H9 (cell line): ENCODE measurements at regions not wholly inside any gene's neighbourhood (a gene's known extent, or its start where the extent isn't known, plus 50 kb on each side); places are given as distances from the start of the nearest gene placed in this dataset.

Experiments
- DNase-seq: peaks from one replicate; pipeline ENCODE4 v3.0.0-alpha.2; 2017
- H2AFZ ChIP-seq: one replicate; pipeline ENCODE4 v1.6.1; 2013; ENCODE audit warnings: mild to moderate bottlenecking, low read length, control low read depth, moderate library complexity
- H2AK5ac ChIP-seq: 2 replicates; pipeline ENCODE4 v1.6.1; 2013; ENCODE audit warnings: low read length, control low read depth, mixed read lengths; ENCODE audit not compliant: insufficient read length
- H2BK120ac ChIP-seq: one replicate; pipeline ENCODE4 v1.6.1; 2013; ENCODE audit warnings: low read depth, mild to moderate bottlenecking, low read length, control low read depth, inconsistent platforms; ENCODE audit not compliant: poor library complexity, severe bottlenecking
- H2BK12ac ChIP-seq: 2 replicates; pipeline ENCODE4 v1.6.1; 2013; ENCODE audit warnings: low read length, control low read depth, mixed read lengths, low read depth; ENCODE audit not compliant: insufficient read length
- H2BK15ac ChIP-seq: 2 replicates; pipeline ENCODE4 v1.6.1; 2013; ENCODE audit warnings: low read depth, low read length, control low read depth
- H2BK20ac ChIP-seq: one replicate; pipeline ENCODE4 v1.6.1; 2013; ENCODE audit warnings: low read depth, mild to moderate bottlenecking, low read length, control low read depth, inconsistent platforms; ENCODE audit not compliant: poor library complexity, severe bottlenecking
- H2BK5ac ChIP-seq: 2 replicates; pipeline ENCODE4 v1.6.1; 2013; ENCODE audit warnings: low read length, control low read depth, mixed read lengths; ENCODE audit not compliant: insufficient read length
- H3K14ac ChIP-seq: 2 replicates; pipeline ENCODE4 v1.6.1; 2013; ENCODE audit warnings: low read length, control low read depth; ENCODE audit not compliant: insufficient read depth
- H3K18ac ChIP-seq: 2 replicates; pipeline ENCODE4 v1.6.1; 2013; ENCODE audit warnings: low read depth, mild to moderate bottlenecking, mixed read lengths, low read length, control low read depth; ENCODE audit not compliant: insufficient read length
- H3K23ac ChIP-seq: 2 replicates; pipeline ENCODE4 v1.6.1; 2013; ENCODE audit warnings: low read length, control low read depth, mixed read lengths, low read depth; ENCODE audit not compliant: insufficient read length
- H3K23me2 ChIP-seq: 2 replicates; pipeline ENCODE4 v1.6.1; 2013; ENCODE audit warnings: low read depth, mild to moderate bottlenecking, mixed read lengths, low read length, control low read depth; ENCODE audit not compliant: insufficient read length, poor library complexity, severe bottlenecking
- H3K27ac ChIP-seq: 2 replicates; pipeline ENCODE4 v1.5.1; 2013; ENCODE audit warnings: low read length, control low read depth, mixed read lengths, low read depth; ENCODE audit not compliant: insufficient read length
- H3K27me3 ChIP-seq: 2 replicates; pipeline ENCODE4 v1.6.1; 2013; ENCODE audit warnings: low read length, control low read depth, inconsistent platforms; ENCODE audit not compliant: insufficient read depth
- H3K4ac ChIP-seq: 2 replicates; pipeline ENCODE4 v1.6.1; 2013; ENCODE audit warnings: low read depth, mild to moderate bottlenecking, control low read depth, inconsistent platforms, low read length, moderate library complexity
- H3K4me1 ChIP-seq: 2 replicates; pipeline ENCODE4 v1.6.1; 2013; ENCODE audit warnings: low read length, control low read depth, inconsistent platforms; ENCODE audit not compliant: insufficient read depth
- H3K4me2 ChIP-seq: 2 replicates; pipeline ENCODE4 v1.6.1; 2013; ENCODE audit warnings: low read length, control low read depth, mixed read lengths; ENCODE audit not compliant: insufficient read length, insufficient read depth
- H3K56ac ChIP-seq: 2 replicates; pipeline ENCODE4 v1.6.1; 2013; ENCODE audit warnings: low read depth, mild to moderate bottlenecking, mixed read lengths, low read length, control low read depth; ENCODE audit not compliant: insufficient read length
- H3K79me1 ChIP-seq: 2 replicates; pipeline ENCODE4 v1.6.1; 2013; ENCODE audit warnings: low read depth, mild to moderate bottlenecking, moderate library complexity, low read length, control low read depth, inconsistent platforms; ENCODE audit not compliant: insufficient read depth, poor library complexity, severe bottlenecking
- H3K79me2 ChIP-seq: 2 replicates; pipeline ENCODE4 v1.6.1; 2013; ENCODE audit warnings: low read length, control low read depth, inconsistent platforms; ENCODE audit not compliant: insufficient read depth
- H3K9ac ChIP-seq: 2 replicates; pipeline ENCODE4 v1.6.1; 2013; ENCODE audit warnings: low read length, control low read depth, mixed read lengths; ENCODE audit not compliant: insufficient read length; ENCODE audit errors: extremely low read depth
- H3K9me3 ChIP-seq: one replicate; pipeline ENCODE4 v1.6.1; 2013; ENCODE audit warnings: low read depth, low read length, inconsistent platforms; ENCODE audit not compliant: control insufficient read depth
- H3T11ph ChIP-seq: one replicate; pipeline ENCODE4 v1.6.1; 2013; ENCODE audit warnings: mild to moderate bottlenecking, low read length, control low read depth, inconsistent platforms
- H4K20me1 ChIP-seq: one replicate; pipeline ENCODE4 v1.6.1; 2013; ENCODE audit not compliant: control insufficient read depth, insufficient read length, insufficient read depth
- H4K5ac ChIP-seq: 2 replicates; pipeline ENCODE4 v1.6.1; 2013; ENCODE audit warnings: low read depth, mild to moderate bottlenecking, mixed read lengths, low read length, control low read depth; ENCODE audit not compliant: insufficient read length
- H4K8ac ChIP-seq: replicated peaks from 2 replicates; pipeline ENCODE4 v1.6.1; 2013; ENCODE audit warnings: low read length, control low read depth, mixed read lengths, low read depth; ENCODE audit not compliant: insufficient read length
- H4K91ac ChIP-seq: 2 replicates; pipeline ENCODE4 v1.6.1; 2013; ENCODE audit warnings: low read depth, mild to moderate bottlenecking, moderate library complexity, mixed read lengths, low read length, control low read depth; ENCODE audit not compliant: insufficient read length
- H3K27ac Mint-ChIP-seq, 3 experiments: 2 replicates in 2 of 3; 3 replicates in 1 of 3; pipeline ENCODE4 v1.8.0; 2020 to 2021; ENCODE audit warnings: mixed read lengths in 3 of 3, mild to moderate bottlenecking in 1 of 3, moderate library complexity in 1 of 3
- H3K27me3 Mint-ChIP-seq: 2 replicates; pipeline ENCODE4 v1.8.0; 2021; ENCODE audit warnings: low read depth, mild to moderate bottlenecking, moderate library complexity, mixed read lengths
- H3K36me3 Mint-ChIP-seq, 3 experiments: 2 replicates in 2 of 3; 3 replicates in 1 of 3; pipeline ENCODE4 v1.8.0; 2020 to 2021; ENCODE audit warnings: low read depth in 3 of 3, mixed read lengths in 3 of 3; ENCODE audit not compliant: insufficient read depth in 1 of 3
- H3K4me1 Mint-ChIP-seq, 2 experiments: 2 replicates each; pipeline ENCODE4 v1.8.0; 2020; ENCODE audit warnings: mixed read lengths in 2 of 2
- H3K4me3 Mint-ChIP-seq, 2 experiments: 2 replicates in 1 of 2; 3 replicates in 1 of 2; pipeline ENCODE4 v1.8.0; 2020 to 2021; ENCODE audit warnings: mild to moderate bottlenecking in 2 of 2, mixed read lengths in 2 of 2, moderate library complexity in 1 of 2
- H3K9me3 Mint-ChIP-seq, 2 experiments: 2 replicates in 1 of 2; 3 replicates in 1 of 2; pipeline ENCODE4 v1.8.0; 2020; ENCODE audit warnings: mild to moderate bottlenecking in 2 of 2, mixed read lengths in 2 of 2, moderate library complexity in 1 of 2
- CTCF ChIP-seq: fragments of 200-600 bp; sonication (generic); conservative IDR thresholded peaks from 3 replicates; pipeline ENCODE4 v1.8.0; 2021; ENCODE audit warnings: antibody characterized with exemption, mild to moderate bottlenecking
- WGBS: extraction: QIAGEN DNeasy Blood & Tissue Kit; methylation state at CpG from one replicate; pipeline ENCODE4 v1.1.7; 2013; ENCODE audit warnings: missing lambda C conversion rate, low lambda C conversion rate, mixed read lengths; ENCODE audit not compliant: insufficient read length; ENCODE audit errors: extremely low coverage; 5-methylcytosine and 5-hydroxymethylcytosine counted together

DNA sequence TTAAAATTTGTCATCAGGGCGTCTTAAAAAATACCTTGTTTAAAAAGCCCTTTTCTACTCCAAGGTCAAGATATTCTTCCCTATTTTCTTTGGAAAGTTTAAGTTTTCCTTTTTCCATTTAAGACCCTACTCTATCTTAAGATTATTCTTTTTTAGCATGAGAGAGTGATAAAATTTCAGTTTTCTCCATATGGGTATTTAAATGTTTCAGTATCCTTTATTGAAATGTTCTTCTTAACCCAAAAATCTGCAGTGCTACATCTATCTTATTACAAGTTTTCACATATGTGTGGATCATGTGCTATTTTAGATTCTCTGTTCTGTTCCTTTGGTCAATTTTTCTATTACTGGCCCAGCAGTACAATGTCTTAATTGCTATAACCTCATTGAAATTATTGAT, 202.2 kb downstream of the TTC6 start:
- no peak for TF ChIP-seq CTCF
- H3K18ac ChIP-seq: no peak overlapping the region
- WGBS: no CpG with 5 or more reads among the region's 1 CpG

More for the DNA sequence above, 202.2 kb downstream of the TTC6 start:
- no peak overlapping the region for H3K4me2 ChIP-seq
- H3K9ac ChIP-seq: no peak overlapping the region
- no peak overlapping the region for H3K27ac Mint-ChIP-seq
- no peak overlapping the region for H4K8ac ChIP-seq
- no peaks in the 10 kb centered on the region for H3K27me3 ChIP-seq
- no peaks in the 10 kb centered on the region for H3K9me3 ChIP-seq
- H3K4me1 Mint-ChIP-seq: no peaks in the 10 kb centered on the region
- no peak overlapping the region for H2BK20ac ChIP-seq
- H3K9me3 Mint-ChIP-seq: no peaks in the 10 kb centered on the region
- no peaks in the 10 kb centered on the region for H3K79me1 ChIP-seq
- no peak overlapping the region for H2AFZ ChIP-seq
- H3K27ac ChIP-seq: no peak overlapping the region
- H3K4me1 ChIP-seq: no peaks in the 10 kb centered on the region
- no peak overlapping the region for H3K23ac ChIP-seq
- no peak overlapping the region for H3K14ac ChIP-seq
- no peak overlapping the region for H4K5ac ChIP-seq
- no peak overlapping the region for H3K4ac ChIP-seq
- no peak overlapping the region for H2BK120ac ChIP-seq
- H3K56ac ChIP-seq: no peak overlapping the region
- H2BK15ac ChIP-seq: no peak overlapping the region
- H3K4me3 Mint-ChIP-seq: no peak overlapping the region
- no peak overlapping the region for H2AK5ac ChIP-seq
- no peaks in the 10 kb centered on the region for H3K23me2 ChIP-seq
- no peak overlapping the region for H2BK5ac ChIP-seq
- no peak overlapping the region for H3T11ph ChIP-seq
- H2BK12ac ChIP-seq: no peak overlapping the region
- no peaks in the 10 kb centered on the region for H3K36me3 Mint-ChIP-seq
- no peaks in the 10 kb centered on the region for H4K20me1 ChIP-seq
- no peaks in the 10 kb centered on the region for H3K79me2 ChIP-seq
- no peak overlapping the region for H4K91ac ChIP-seq
- no peaks in the 10 kb centered on the region; the same call in 1 of the 2 replicates for H3K27me3 Mint-ChIP-seq
- no peak for DNase-seq
